AG04450 (cell line): ENCODE measurements at regions not wholly inside any gene's neighbourhood (a gene's known extent, or its start where the extent isn't known, plus 50 kb on each side); places are given as distances from the start of the nearest gene placed in this dataset.
A peak's percentile ranks its signal among the peaks of the same experiment; 100 is the strongest.

Experiments used
- CTCF ChIA-PET: fragments of 300-600, 350-600 bp; formaldehyde crosslinking; extraction: SDS; loops from one replicate; lab custom pipeline; 2022; ENCODE audit warnings: antibody characterized with exemption, inconsistent platforms; lab: Charles Lee
- POLR2A ChIA-PET: fragments of 350-600 bp; formaldehyde crosslinking; extraction: SDS; loops from one replicate; lab custom pipeline; 2021; ENCODE audit warnings: antibody characterized with exemption, inconsistent platforms; lab: Yijun Ruan, JAX
- DNase-seq: peaks from one replicate; pipeline ENCODE4 v3.0.0-alpha.2; 2011; ENCODE audit warnings: low read depth, low spot score
- H3K27ac ChIP-seq: one replicate; pipeline ENCODE4 v1.5.1; 2012; ENCODE audit warnings: low read depth, low read length, control low read depth
- H3K27me3 ChIP-seq: one replicate; pipeline ENCODE4 v1.6.0; 2012; ENCODE audit warnings: low read length; ENCODE audit not compliant: control insufficient read depth, insufficient read depth
- H3K4me3 ChIP-seq: 2 replicates; pipeline ENCODE4 v1.5.1; 2011; ENCODE audit warnings: mild to moderate bottlenecking, low read depth, low read length, control low read depth
- H3K9me3 ChIP-seq: 2 replicates; pipeline ENCODE4 v1.5.1; 2012; ENCODE audit warnings: low read length; ENCODE audit not compliant: control insufficient read depth, insufficient read depth
- TF ChIP-seq, protein P1 (sequence below): IDR thresholded peaks from 2 replicates; pipeline ENCODE4 v1.5.1; 2011; ENCODE audit warnings: low read depth, low read length, control low read depth, inconsistent platforms

DNA sequence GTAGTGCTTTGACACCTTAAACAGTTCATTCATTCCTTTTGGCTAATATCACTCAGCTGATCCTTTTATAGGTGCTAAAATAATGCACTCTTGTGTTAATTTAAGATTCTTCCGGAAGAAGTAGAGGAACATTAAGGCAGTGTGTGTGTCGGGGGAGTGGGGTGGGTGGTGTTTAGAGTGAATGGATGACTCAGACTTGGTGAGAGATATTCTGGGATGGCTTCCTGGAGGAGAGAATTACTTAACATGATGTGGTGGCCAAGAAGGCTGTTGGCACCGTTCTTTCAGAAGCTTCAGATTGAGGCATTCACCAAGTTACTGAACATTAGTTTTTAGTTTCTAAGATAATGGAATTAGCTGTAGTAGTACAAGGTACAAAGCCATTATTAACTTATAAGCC, 125.6 kb upstream of the ROPN1 start:
- Histone ChIP-seq H3K4me3 (no peak overlapping the region), H3K27ac (no peak overlapping the region), H3K9me3 (no peaks in the 10 kb centered on the region), H3K27me3 (no peaks in the 10 kb centered on the region)
- DNase-seq = peak; percentile 15
- ChIA-PET POLR2A (no interaction called here), CTCF (no interaction called here)
- TF ChIP-seq, protein P1, sequence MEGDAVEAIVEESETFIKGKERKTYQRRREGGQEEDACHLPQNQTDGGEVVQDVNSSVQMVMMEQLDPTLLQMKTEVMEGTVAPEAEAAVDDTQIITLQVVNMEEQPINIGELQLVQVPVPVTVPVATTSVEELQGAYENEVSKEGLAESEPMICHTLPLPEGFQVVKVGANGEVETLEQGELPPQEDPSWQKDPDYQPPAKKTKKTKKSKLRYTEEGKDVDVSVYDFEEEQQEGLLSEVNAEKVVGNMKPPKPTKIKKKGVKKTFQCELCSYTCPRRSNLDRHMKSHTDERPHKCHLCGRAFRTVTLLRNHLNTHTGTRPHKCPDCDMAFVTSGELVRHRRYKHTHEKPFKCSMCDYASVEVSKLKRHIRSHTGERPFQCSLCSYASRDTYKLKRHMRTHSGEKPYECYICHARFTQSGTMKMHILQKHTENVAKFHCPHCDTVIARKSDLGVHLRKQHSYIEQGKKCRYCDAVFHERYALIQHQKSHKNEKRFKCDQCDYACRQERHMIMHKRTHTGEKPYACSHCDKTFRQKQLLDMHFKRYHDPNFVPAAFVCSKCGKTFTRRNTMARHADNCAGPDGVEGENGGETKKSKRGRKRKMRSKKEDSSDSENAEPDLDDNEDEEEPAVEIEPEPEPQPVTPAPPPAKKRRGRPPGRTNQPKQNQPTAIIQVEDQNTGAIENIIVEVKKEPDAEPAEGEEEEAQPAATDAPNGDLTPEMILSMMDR = no peak

DNA sequence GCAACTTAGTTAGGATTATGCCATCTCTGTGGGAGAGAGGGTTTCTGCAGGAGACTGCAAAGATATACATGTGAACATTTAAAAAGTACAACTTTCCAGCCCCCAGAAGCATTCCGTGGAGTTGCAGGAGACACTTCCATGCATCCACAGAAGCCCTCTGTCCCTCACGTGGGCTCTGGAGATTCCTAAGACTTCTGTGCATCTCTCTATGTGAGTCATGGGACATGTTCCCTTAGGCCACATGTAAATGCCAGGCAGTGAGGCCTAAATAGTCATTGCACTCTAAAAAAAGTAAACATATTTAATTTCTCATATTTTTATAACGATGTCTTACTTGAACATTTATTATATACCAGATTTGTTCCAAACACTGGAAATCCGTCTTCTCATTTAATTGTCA, 126.5 kb upstream of the ROPN1 start:
- H3K27me3 ChIP-seq = no peaks in the 10 kb centered on the region
- H3K9me3 ChIP-seq = no peaks in the 10 kb centered on the region
- ChIA-PET CTCF (no interaction called here), POLR2A (interaction anchor here (1.2 kb wide), 1 partner anchor 85 kb away, joined by 3 read pairs; the partner anchor contains the start of gene KALRN)
- no peak overlapping the region for H3K27ac ChIP-seq
- TF ChIP-seq, protein P1 = no peak
- no peak overlapping the region for H3K4me3 ChIP-seq
- no peak for DNase-seq

DNA sequence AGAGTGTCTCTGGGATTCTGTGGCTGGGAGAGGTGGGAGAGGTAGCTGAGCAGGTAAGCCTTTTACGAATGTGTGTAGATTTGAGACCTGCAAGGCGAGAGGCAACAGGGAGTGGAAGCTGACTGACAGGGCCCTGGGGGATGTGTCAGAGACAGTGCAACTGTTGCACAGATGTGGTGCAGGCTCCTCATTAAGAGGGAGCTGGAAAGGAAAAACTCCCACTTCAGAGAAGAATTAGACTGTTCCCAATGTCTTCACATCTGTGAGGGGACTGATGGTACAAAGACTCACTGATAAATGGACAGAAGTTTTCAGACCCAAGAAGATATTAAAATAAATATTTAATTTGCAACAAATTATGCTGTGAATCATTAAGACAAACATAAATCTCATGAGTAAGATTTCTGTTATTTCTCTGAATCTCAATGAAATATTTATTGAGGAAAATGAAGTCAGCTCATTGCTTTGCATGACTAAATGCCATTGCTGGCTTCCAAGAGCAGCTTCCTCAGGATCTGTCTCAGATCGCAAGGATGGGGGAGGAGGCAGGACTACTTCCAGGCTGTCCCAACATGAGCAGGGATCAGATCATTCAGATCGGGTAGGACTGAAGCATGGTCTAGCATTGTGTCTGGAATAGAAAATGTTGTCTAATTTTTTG, 127.3 kb upstream of the ROPN1 start:
- TF ChIP-seq, protein P1 = no peak
- H3K27me3 ChIP-seq = no peaks in the 10 kb centered on the region
- H3K27ac ChIP-seq = peak overlapping the region; percentile 48
- DNase-seq = peak; percentile 59
- ChIA-PET CTCF (no interaction called here), POLR2A (interaction anchor here (1.2 kb wide), 1 partner anchor 86 kb away, joined by 3 read pairs; the partner anchor contains the start of gene KALRN)
- H3K9me3 ChIP-seq = no peaks in the 10 kb centered on the region
- H3K4me3 ChIP-seq = no peak overlapping the region

DNA sequence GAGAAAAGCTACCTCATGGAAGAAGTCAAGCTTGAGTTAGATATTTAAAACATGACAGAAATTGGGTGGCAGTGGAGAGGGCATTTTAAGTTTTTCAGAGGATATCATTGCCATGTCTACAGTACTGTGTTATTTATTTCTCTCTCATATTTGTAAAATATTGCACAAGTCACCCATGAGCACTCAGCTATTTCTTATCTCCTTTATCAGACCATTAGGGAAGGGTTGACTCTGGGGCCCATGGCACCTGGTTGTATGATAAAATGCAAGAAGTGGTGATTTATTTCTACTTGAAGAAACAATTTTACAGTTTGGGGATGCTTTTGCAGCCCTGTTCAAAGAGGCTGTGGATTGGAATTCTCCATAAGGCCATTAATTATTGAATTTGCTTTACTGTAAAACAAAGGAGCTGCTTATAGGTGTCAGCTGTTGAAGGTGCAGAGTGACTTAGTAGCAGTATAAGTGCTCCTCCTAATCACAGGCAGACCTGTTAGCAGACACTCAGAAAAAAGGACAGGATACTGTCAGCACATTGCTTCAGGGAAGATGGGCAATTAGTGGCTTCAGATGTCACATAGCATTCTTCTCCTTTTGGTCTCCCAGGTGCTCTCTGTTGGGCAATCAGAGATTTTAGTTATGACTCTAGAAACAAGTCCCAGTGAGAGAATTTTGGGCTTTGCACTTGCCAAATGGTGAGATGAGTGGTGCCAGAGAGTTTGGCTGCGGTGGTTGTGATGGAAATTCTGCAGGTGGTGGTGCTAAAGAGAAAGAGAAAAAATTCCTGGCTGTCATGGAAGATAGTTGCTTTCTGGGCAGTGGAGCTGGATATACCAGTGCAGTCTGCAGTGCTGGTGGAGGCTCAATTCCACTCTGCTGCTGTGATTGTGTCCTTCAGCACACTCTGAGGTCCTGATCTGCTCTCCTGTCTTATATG, 129.7 kb upstream of the ROPN1 start:
- CTCF ChIA-PET = no interaction called here
- no peak overlapping the region for H3K27ac ChIP-seq
- TF ChIP-seq, protein P1 = no peak

DNA sequence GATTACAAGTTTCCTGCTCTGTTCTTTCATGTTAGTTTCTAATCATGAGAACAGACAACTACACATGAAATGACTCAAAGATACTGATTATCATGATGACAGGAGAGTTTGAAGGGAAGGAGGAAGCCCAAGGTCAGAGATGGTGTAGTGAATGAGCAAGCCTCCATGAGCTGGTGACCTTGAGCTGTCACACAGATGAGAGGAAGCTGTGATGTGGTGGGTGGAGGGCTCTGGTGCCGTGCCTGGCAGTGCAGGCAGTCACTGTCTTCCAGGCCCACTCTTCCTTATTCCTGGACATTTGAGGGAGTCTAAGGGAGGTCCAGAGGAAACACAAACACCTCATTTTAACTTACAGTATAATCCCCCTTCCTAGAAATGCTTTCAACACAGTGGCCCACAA, 133.4 kb upstream of the ROPN1 start:
- H3K9me3 ChIP-seq = no peaks in the 10 kb centered on the region
- H3K27me3 ChIP-seq = no peaks in the 10 kb centered on the region
- TF ChIP-seq, protein P1 = no peak
- H3K27ac ChIP-seq = no peak overlapping the region
- POLR2A ChIA-PET = no interaction called here
- H3K4me3 ChIP-seq = no peak overlapping the region
- DNase-seq = no peak
- CTCF ChIA-PET = no interaction called here

More for the DNA sequence above, 129.7 kb upstream of the ROPN1 start:
- POLR2A ChIA-PET = no interaction called here
- no peaks in the 10 kb centered on the region for H3K9me3 ChIP-seq
- no peak for DNase-seq
- no peaks in the 10 kb centered on the region for H3K27me3 ChIP-seq
- H3K4me3 ChIP-seq = no peak overlapping the region
